K562 (cell line): ENCODE measurements at regions not wholly inside any gene's neighbourhood (a gene's known extent, or its start where the extent isn't known, plus 50 kb on each side); places are given as distances from the start of the nearest gene placed in this dataset.

Experiments
- CBX8 ChIP-seq: fragments of 200-600 bp; sonication (generic); IDR thresholded peaks from 2 replicates; pipeline ENCODE4 v1.6.1; 2012; ENCODE audit warnings: borderline replicate concordance, mixed run types, low read depth, mild to moderate bottlenecking, moderate library complexity, mixed read lengths, low read length, control low read depth, inconsistent platforms; ENCODE audit not compliant: poor library complexity, severe bottlenecking; ENCODE audit errors: extremely low read depth
- CTCF ChIP-seq, 3 experiments: IDR thresholded peaks in 2 of 3; conservative IDR thresholded peaks in 1 of 3; 2 replicates each; pipeline ENCODE4 v1.5.1; 2011 to 2012; ENCODE audit warnings: low read length in 3 of 3, mild to moderate bottlenecking in 3 of 3, control low read depth in 2 of 3, improper control_type of control experiment in 1 of 3, inconsistent platforms in 1 of 3, low read depth in 1 of 3, mixed read lengths in 1 of 3, moderate library complexity in 1 of 3; ENCODE audit not compliant: insufficient read depth in 2 of 3
- GTF2B ChIP-seq: IDR thresholded peaks from 2 replicates; pipeline ENCODE4 v1.6.1; 2011; ENCODE audit not compliant: insufficient read length; ENCODE audit errors: extremely low read depth
- KHSRP ChIP-seq: fragments of 450-650 bp; IDR thresholded peaks from 2 replicates; pipeline ENCODE4 v1.6.1; 2017
- NCOA1 ChIP-seq: fragments of 450-650 bp; IDR thresholded peaks from 2 replicates; pipeline ENCODE4 v1.6.1; 2016; ENCODE audit warnings: low read depth
- RAD21 ChIP-seq, 2 experiments: fragments of 250-450 bp in 1 of 2; fragments of 450-650 bp in 1 of 2; sonication (Bioruptor Pico) in 1 of 2; formaldehyde crosslinking in 1 of 2; IDR thresholded peaks in 1 of 2; conservative IDR thresholded peaks in 1 of 2; 2 replicates each; pipeline versions ENCODE4 v1.4.0 to v1.8.0; 2020 to 2022; ENCODE audit warnings: mild to moderate bottlenecking in 2 of 2, moderate library complexity in 1 of 2
- RCOR1 ChIP-seq, 2 experiments: IDR thresholded peaks; 2 replicates each; pipeline ENCODE4 v1.6.1; 2012; ENCODE audit warnings: low read depth in 2 of 2, low read length in 2 of 2, borderline replicate concordance in 1 of 2, improper control_type of control experiment in 1 of 2
- THAP7 ChIP-seq: fragments of 250-450 bp; sonication (Bioruptor Pico); IDR thresholded peaks from 2 replicates; pipeline ENCODE4 v1.5.0; 2021
- USF2 ChIP-seq: sonication (generic); formaldehyde crosslinking; IDR thresholded peaks from 2 replicates; pipeline ENCODE4 v1.5.0; 2020; ENCODE audit warnings: missing genetic modification reagents
- ZNF121 ChIP-seq: sonication (generic); formaldehyde crosslinking; conservative IDR thresholded peaks from 2 replicates; pipeline ENCODE4 v1.8.0; 2022; ENCODE audit warnings: missing genetic modification reagents
- ZNF263 ChIP-seq: sonication (generic); formaldehyde crosslinking; IDR thresholded peaks from 2 replicates; pipeline ENCODE4 v1.8.0; 2022; ENCODE audit warnings: mild to moderate bottlenecking, missing genetic modification reagents, borderline replicate concordance

- TF ChIP-seq RAD21 (CRISPR knock-in tag; conservative IDR thresholded peaks at IDR 0.05 in 1 of 2, IDR thresholded peaks at IDR 0.05 in 1 of 2) = no peak
- TF ChIP-seq CTCF (IDR thresholded peaks at IDR 0.05 in 2 of 3, conservative IDR thresholded peaks at IDR 0.05 in 1 of 3; ENCODE audit: insufficient read depth in 2 of 3, low read depth in 1 of 3, low read length in 3 of 3) = no peak
- TF ChIP-seq THAP7 (CRISPR knock-in tag) = no peak
- no peak for TF ChIP-seq CBX8
- TF ChIP-seq USF2 = no peak
- no peak for TF ChIP-seq NCOA1
- TF ChIP-seq ZNF263 = no peak
- TF ChIP-seq GTF2B = no peak
- no peak for TF ChIP-seq ZNF121
- no peak for TF ChIP-seq KHSRP
- no peak for TF ChIP-seq RCOR1 (IDR thresholded peaks at IDR 0.05; ENCODE audit: borderline replicate concordance in 1 of 2, low read depth in 2 of 2, low read length in 2 of 2)
Measured at GRCh38 chr13:105395041-105395440, 1140.4 kb downstream of the EFNB2 start.
